ENCODE measurements at regions not wholly inside any gene's neighbourhood (a gene's known extent, or its start where the extent isn't known, plus 50 kb on each side); places are given as distances from the start of the nearest gene placed in this dataset.

DNA sequence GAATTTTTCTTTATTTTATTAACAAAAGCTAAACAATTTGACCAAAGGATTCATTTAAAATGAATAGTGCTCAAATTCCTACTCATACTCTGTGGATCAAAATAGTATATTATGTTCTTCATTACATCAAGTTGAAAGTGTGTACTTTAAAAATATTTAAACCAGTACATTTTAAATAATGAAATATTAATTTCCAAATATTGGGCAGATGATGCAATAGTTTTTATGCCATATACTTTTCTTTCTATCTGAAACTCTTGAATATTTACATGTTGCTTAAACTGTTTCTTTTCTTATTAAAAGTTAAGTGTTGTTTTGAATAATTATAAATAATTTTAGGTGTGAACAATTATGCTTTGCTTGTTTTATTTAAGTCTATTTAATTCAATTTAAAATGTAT lies 144.7 kb upstream of the TMPRSS15 start:
- H3K4me3 ChIP-seq (replicated peaks in 1 of 3; ENCODE audit: insufficient read depth in 1 of 3, low read depth in 1 of 3, low read length in 3 of 3), result no peak overlapping the region
- no peak overlapping the region for H3K9ac ChIP-seq (replicated peaks; ENCODE audit: extremely low read depth, insufficient read depth, low read length)
- H3K36me3 ChIP-seq (ENCODE audit: control insufficient read depth in 2 of 2, extremely low read depth in 1 of 2, insufficient read depth in 2 of 2, low read length in 2 of 2), result no peaks in the 10 kb centered on the region
- H3K27me3 ChIP-seq (ENCODE audit: control insufficient read depth in 2 of 2, insufficient read depth in 2 of 2, low read length in 2 of 2), result no peaks in the 10 kb centered on the region
- H3K4me1 ChIP-seq (ENCODE audit: control insufficient read depth, extremely low read depth, insufficient read depth, low read length), result no peaks in the 10 kb centered on the region
- intact Hi-C loops (cut with micrococcal nuclease), result loop anchor here (5.0 kb wide), 1 partner anchor 56 kb away; no protein-coding TSS in a partner anchor
- no peak for TF ChIP-seq FOS (IDR thresholded peaks at IDR 0.05; ENCODE audit: borderline replicate concordance, insufficient read depth, low read length)
- no peaks in the 10 kb centered on the region for H3K9me1 ChIP-seq (replicated peaks; ENCODE audit: control insufficient read depth, extremely low read depth, insufficient read depth, low read length)
- H3K4me2 ChIP-seq (ENCODE audit: insufficient read depth, low read length), result no peak overlapping the region
- POLR2A ChIA-PET, result no interaction called here
- BruUV-seq (replicated peaks), result no TSS peak
- H4K20me1 ChIP-seq (replicated peaks; ENCODE audit: control insufficient read depth, extremely low read depth, insufficient read depth, low read length), result no peaks in the 10 kb centered on the region
- CTCF ChIA-PET, result interaction anchor here (1.0 kb wide), 1 partner anchor 12 kb away, joined by 3 read pairs; no protein-coding TSS in a partner anchor
- H3K79me2 ChIP-seq (ENCODE audit: control insufficient read depth, insufficient read depth, low read length), result no peaks in the 10 kb centered on the region
- dilution Hi-C loops (cut with MboI; ENCODE audit: extremely low pct_ligation_motif_present, low sequenced_read_pairs), result no loop called here
- H2AFZ ChIP-seq (ENCODE audit: low read depth, low read length), result no peak overlapping the region
- no peak overlapping the region for H3K27ac ChIP-seq (ENCODE audit: insufficient read depth, low read depth, low read length)
- no peaks in the 10 kb centered on the region for H3K9me3 ChIP-seq (replicated peaks; ENCODE audit: control insufficient read depth, insufficient read depth, low read length)
- FAIRE-seq, result no peak
- DNase-seq (ENCODE audit: low read depth, low spot score), result no peak

DNA sequence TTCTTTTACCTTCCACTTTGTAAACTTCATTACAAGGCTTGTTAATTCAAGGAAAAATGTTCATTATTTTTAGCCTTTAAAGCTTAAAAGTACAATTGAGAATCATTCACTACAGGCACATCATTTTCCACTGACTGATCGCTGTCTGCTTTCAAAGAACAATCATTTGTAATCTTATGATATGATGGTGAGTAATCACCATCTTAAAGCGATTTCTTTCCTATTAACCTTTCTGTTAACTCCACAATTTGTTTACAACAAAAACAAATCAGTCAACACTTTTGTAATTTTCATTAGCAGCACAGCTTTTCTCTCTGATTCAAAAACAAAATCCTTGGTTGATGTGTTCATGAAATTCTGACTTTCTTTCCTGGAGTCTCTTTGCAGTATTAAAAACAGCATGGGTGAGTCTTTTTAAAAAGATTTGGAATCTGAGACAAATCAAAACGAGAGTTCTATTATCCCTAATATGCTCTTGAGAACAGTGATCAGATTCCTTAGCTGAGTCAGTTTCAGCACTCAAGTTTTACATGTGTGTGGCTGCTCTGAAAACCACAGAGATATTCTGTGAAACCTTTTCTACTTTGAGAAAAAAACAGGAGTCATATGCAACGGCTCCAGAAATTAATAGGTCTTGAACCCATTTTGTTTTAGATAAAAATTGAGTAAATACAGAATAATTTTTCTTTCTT lies 145.8 kb upstream of the TMPRSS15 start:
- ChIA-PET CTCF (no interaction called here), POLR2A (no interaction called here)
- H4K20me1 ChIP-seq (replicated peaks; ENCODE audit: control insufficient read depth, extremely low read depth, insufficient read depth, low read length), result no peaks in the 10 kb centered on the region
- H3K36me3 ChIP-seq (ENCODE audit: control insufficient read depth in 2 of 2, extremely low read depth in 1 of 2, insufficient read depth in 2 of 2, low read length in 2 of 2), result no peaks in the 10 kb centered on the region
- H3K4me2 ChIP-seq (ENCODE audit: insufficient read depth, low read length), result no peak overlapping the region
- H3K4me1 ChIP-seq (ENCODE audit: control insufficient read depth, extremely low read depth, insufficient read depth, low read length), result no peaks in the 10 kb centered on the region
- intact Hi-C loops (cut with micrococcal nuclease) (loop anchor here (5.0 kb wide), 1 partner anchor 57 kb away; no protein-coding TSS in a partner anchor), dilution Hi-C loops (cut with MboI; ENCODE audit: extremely low pct_ligation_motif_present, low sequenced_read_pairs) (no loop called here)
- H3K79me2 ChIP-seq (ENCODE audit: control insufficient read depth, insufficient read depth, low read length), result no peaks in the 10 kb centered on the region
- peak; percentile 36 for DNase-seq (ENCODE audit: low read depth, low spot score)
- H3K9me1 ChIP-seq (replicated peaks; ENCODE audit: control insufficient read depth, extremely low read depth, insufficient read depth, low read length), result no peaks in the 10 kb centered on the region
- H3K27ac ChIP-seq (ENCODE audit: insufficient read depth, low read depth, low read length), result no peak overlapping the region
- peak; percentile 15 for FAIRE-seq
- H3K9ac ChIP-seq (replicated peaks; ENCODE audit: extremely low read depth, insufficient read depth, low read length), result no peak overlapping the region
- H3K27me3 ChIP-seq (ENCODE audit: control insufficient read depth in 2 of 2, insufficient read depth in 2 of 2, low read length in 2 of 2), result no peaks in the 10 kb centered on the region
- no peak overlapping the region for H3K4me3 ChIP-seq (replicated peaks in 1 of 3; ENCODE audit: insufficient read depth in 1 of 3, low read depth in 1 of 3, low read length in 3 of 3)
- TF ChIP-seq FOS (IDR thresholded peaks at IDR 0.05; ENCODE audit: borderline replicate concordance, insufficient read depth, low read length) (peak; percentile 8), POLR2AphosphoS5 (IDR thresholded peaks at IDR 0.05; ENCODE audit: insufficient read depth, low read depth, low read length) (no peak)
- BruUV-seq (replicated peaks), result no TSS peak
- peak overlapping the region; percentile 42 for H2AFZ ChIP-seq (ENCODE audit: low read depth, low read length)
- H3K9me3 ChIP-seq (replicated peaks; ENCODE audit: control insufficient read depth, insufficient read depth, low read length), result no peaks in the 10 kb centered on the region

Data from endothelial cell of umbilical vein (primary cell).